CD4-positive, alpha-beta T cell treated with Interleukin-2 at 100 ng/mL for 4 hours (primary cell): ENCODE measurements at regions not wholly inside any gene's neighbourhood (a gene's known extent, or its start where the extent isn't known, plus 50 kb on each side); places are given as distances from the start of the nearest gene placed in this dataset.

Experiments used
- DNase-seq: peaks from one replicate; pipeline ENCODE4 v3.0.0-alpha.2; 2020; ENCODE audit warnings: low spot score

DNA sequence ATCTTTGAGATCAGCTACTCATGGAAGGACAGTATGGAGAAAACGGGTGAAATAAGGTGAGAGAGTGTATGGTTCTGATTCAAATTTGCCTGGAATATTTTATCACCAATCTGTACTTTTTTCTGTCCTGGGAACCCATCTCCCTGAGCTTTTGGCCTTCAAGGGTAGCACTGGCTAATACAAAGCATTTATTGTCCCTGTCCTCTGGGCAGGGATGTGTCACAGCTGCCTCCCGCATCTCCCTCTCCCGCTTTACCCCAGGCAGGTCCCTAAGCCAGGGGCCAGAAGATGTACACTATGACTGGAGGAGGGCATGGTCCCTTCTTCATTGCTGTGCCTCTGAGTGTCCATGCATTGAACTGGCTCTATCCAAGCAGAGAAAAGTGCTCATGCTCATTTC is 201.7 kb upstream of the CHRNA7 start:
- DNase-seq: no peak

DNA sequence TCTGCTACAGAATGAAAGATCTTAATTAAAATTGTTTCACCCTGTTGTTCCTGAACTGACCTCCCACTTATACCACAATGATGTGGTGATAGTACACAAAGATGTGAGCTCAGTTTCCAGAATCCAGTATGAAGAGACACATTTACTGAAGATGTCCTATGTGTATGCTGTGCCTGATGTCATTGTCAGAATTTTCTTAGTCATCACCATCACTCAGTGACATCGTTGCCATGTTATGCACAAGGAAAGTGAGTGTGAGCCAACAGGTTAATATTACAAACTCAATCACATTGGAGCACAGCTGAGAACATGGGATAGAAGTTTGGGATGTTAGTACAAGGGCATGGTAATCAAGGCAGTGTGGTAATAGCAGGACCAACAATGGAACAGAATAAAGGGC is 199.7 kb upstream of the CHRNA7 start:
- no peak for DNase-seq

DNA sequence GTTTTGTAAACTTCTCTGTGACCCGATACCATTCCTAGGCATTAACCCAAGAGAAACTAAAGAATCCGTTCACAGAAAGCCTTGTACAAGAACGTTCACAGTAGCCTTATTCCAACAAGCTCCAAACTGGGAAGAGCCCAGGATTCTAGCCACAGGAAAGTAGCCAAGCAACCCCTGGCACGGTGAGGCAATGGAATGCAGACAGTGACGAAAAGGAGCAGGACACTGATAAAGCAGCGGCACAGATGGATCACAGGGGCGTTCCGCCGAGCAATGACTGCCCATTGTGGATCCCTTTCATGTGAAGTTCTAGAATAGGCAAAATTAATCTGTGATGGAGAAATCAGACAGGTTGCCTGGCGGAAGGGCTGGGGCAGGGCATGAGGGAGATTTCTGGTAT is 198.7 kb upstream of the CHRNA7 start:
- DNase-seq: no peak

DNA sequence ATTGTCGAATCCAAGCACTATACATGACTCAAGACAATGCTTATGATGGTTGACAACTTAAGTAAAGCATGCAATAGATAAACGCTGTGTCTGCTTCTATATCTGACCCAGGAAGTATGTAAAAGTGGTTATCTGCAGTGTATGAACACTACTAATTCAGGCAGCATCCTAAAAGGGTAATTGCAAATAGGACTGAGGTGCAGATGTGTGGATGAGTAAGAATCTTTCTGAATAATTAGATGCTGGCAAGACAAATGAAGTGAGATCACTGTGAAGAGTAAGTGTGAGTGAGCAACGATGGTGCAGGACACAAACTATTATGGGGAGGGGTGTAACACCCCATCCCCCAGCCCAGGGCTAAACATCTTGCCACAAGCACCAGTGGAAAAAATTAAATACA is 195.7 kb upstream of the CHRNA7 start:
- DNase-seq: no peak

DNA sequence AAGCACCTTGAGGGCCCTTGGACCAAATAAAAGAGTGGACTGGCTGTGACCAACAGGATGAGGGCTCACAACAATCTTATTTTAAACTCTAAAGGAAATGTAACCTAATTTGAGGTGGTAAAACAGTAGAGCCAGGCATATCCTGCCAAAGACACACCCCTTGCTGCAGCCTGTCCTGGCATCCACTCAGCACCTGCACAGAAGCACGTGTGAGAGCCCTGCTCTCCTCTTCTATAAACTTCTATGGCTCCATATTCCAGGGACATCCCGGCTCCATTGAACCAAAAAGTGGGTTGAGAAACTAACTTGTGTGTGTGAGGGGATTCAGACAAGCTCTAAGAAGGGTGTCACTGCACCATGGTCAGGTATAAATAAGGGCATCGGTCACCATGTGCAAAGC is 190.9 kb upstream of the CHRNA7 start:
- no peak for DNase-seq

DNA sequence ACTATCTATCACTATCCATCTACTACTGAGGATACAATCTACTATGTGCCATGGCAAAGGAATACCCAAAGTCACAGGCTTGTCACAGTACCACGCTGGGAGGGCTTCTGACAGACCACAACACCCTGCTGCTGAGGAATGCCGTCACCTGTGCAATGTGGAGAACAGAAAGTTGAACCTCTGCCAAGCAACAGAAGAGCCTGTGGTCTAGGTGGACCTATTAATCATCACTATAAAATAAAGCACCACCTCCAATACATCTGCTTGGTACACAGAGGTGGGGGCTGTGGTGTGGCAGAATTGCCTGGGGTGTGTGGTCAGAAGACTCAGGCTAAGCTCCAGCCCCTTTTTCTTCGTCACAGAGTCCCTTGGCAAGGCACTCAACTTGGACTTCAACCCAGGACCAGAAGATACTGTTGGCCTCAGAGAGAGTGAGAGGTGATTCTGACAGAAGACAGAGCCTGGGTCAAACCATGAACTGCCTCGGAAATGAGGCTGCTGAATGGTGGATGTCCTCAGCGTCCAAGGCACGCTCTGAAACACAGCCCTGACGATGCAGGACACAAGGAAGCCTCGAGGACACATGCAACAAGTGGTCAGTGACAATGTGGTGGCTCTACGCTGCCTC is 189.4 kb upstream of the CHRNA7 start:
- no peak for DNase-seq

DNA sequence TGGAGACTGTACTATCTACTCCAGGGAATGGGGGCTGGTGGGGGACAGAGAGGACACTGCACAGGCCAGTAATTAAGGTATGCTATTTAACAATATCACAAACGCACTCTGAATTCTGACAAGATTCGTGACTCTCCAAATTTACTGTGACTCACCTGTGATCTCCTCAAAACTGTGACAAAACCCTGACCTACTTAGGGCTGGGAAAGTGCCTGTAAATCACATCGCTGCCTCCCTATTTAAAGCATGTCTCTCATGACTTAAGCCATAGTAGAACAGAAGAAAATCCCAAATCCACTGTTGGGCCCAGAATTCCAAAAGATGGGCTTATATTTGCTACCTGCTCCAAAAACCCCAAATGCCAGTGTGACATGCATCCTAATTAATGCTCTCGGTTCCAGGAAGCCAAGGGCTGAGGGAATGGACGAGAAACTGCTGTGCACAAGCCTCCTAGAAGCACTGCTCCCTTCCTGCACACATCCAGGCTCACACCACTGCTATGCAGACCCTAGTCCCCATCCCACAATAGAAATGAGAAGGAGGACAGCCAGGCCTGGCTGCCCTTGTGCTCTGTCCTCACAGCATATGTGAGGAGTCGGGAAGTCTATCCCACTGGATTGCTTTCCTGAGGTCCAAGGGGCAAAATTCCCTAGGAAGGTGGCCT is 187.7 kb upstream of the CHRNA7 start:
- DNase-seq: no peak

DNA sequence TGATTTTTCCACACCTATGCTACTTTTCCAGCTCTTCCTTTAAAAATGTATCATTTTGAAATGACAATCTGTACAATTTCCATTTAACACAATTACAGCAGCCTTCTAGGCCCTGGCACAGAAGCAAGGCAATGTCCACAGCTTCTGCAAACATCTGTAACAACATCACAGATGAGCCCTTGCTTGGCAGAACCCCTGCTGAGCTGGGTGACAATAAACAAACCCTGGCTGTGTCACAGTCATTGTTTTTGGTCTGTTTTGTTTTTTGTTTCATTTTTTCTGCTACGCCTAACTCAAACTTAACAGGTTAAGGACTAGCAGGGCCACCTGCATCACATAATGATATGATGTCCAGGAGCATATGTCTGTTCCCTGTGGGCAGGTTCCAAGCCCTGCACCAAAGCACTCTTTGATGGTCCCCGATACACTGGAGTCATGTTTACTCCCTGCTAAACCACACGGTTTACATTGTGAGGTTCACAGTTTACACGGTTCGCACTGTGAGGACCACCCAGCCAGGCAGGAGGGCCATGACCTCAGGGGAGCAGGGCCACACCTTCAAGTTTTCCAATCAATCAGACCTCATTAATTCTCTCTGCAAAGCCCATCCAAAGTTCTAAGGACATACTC is 186.8 kb upstream of the CHRNA7 start:
- DNase-seq: no peak

DNA sequence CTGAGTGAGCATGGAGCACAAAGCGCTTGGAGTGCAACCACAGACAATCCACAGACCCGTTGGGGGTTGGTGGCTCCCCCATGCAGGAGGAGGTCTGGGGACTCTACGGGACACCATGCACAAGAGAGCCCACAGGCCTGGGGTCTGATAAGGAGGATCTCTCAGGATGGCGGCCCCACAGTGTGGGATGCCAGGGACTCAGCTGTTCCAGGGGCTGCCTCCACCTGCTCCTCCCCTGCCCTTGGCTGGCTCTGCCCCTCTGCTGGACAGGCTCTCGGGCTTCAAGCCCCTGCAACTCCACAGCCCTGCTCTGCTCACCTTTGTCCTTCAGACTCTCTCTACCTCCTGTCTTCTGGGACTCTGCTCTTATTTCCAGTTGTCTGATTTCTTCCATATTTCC is 184.5 kb upstream of the CHRNA7 start:
- DNase-seq: no peak

DNA sequence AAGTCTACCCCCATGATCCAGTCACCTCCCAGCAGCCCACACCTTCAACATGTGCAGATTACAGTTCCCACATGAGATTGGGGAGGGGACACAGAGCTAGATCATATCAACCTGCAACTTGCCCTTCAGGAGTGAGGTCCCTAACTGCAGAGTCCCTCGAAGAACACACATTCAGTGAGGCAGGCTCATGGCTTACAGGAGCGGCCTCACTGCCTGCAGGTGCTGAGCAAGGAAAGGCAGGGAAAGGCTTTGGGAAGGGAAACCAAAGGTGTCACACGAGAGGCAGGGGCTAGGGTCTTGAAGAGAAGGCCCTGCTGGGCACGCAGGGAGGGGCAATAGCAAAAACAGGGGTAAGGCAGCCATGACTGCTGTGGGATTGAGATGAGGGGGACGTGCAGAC is 182.4 kb upstream of the CHRNA7 start:
- DNase-seq: no peak

DNA sequence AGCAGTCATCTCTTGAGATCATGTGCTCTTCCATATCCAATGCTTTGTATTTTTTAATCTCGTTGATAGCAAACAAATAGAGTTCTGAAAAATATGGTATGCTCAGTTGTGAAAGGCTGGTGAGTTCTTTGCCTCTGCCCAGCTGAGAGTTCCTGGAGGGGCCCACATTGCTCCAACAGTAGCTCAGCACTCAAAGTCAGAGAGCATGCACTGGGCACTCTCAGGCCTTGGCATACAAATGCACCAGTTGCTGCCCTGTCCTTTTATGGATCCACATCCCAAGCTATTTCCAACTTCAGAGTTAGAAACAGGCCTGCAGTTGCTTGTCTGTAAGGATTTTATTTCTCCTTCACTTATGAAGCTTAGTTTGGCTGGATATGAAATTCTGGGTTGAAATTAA is 181.7 kb upstream of the CHRNA7 start:
- no peak for DNase-seq

DNA sequence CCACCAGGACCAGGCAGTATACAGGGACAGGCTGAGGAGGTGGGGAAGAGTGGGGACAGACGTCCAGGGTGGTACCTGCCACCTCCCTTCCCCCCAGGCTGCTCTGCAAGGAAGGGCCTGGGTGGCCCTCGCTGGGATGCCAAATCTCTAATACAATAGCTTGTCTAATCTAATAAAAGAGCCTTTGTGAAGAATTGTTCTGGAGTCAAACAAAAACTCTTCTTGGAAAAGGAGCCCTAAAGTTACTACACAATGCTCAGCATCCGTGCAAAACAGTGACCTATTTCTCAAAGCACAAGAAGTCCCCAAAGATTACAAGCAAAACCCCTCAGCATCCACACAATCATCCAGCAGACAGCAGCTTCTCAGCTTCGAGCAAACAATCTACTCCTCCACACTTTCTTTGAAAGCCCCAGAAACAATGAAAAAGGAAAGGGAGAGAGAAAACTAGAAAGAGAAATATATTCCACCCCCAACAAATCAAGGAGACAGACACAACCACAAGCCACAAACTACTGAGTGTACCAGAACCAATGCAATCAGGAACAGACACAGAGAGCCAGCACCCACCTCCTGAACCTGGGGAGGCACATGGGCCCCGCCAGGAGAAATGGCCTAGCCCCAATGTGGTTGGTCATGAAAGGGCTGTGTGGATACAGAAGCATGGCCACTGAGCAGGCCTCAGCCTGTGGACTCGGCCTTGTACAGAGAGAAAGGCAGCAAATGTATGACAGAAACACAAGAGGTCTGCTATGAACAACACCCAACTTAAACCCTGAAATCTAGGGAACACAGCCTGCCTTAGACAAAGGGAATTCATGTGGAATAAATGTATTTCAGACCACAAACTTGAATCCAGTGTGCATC is 177.1 kb upstream of the CHRNA7 start:
- no peak for DNase-seq

DNA sequence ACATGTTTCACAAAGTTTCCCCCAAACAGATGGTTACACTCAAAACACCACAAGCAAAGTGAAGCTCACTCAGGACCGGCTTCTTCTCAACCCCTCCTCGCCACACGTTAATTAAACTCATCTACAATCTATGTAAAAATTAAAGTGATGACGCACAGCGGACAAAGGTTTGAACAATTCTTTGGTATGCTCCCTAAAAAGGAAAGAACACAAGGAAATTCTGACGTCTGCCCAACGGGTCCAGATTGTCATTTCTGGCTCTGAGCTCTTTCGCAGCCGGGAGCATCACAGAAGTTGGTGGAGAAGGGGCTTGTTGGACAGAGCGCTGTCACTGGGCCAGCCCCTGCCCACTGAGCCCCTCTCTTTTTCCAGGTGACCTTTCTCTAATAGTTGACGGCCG is 173.7 kb upstream of the CHRNA7 start:
- no peak for DNase-seq

DNA sequence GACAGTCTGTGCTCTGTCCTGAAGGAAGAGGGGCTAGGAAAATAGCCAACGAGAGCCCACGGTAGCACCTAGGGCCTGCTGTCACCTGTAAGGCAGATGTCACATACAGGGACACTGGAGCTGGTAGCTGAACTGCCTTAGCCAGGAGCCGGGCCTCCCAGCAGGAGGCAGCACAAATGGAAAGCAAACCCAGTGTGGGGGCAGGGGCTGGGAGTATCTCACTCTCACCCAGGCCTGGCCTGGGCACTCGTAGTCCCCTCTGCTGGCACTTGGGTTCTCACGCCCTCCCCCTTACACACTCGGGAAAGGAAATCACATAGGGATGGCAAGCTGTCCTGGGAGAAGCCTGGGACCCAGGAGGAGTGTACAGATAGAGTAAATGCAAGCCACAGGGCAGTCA is 173.1 kb upstream of the CHRNA7 start:
- DNase-seq: no peak

DNA sequence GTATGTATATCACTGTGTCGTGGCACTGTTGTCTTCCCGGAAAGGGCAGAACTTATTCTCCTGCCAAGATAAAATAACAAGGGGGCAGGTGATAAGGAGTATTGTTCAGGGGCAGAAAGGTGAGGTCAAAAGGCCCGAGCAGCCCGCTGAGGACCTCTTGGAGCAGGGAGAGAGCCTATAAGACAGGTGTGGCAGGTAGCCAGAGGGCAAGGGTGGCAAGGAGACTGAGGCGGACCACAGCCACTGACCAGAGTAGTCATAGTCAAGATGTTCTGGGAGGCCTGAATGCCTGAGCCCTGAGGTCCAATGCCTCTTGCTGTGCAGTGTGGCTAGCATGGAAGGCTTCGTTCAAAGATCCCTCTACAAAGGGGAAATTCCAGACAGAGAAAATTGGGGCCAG is 172.3 kb upstream of the CHRNA7 start:
- DNase-seq: no peak

DNA sequence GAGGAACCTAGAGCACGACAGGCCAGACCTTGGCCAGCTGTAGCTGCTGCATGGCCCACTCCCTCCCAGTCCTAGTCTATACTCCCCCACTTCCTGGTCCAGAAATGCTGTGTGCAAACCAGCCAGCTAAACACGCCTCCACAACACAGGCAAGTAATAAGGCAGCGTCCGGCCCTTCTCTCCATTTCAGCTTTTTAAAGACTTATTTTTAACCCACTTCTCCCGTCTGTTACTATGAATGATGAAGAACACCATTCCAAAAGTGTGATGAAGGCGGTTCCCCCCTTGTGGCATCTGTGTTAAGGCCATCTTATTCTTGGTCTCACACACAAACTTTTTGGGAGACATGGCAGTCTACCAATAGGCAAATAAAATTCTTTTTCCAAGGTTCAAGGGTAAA is 164.1 kb upstream of the CHRNA7 start:
- no peak for DNase-seq

DNA sequence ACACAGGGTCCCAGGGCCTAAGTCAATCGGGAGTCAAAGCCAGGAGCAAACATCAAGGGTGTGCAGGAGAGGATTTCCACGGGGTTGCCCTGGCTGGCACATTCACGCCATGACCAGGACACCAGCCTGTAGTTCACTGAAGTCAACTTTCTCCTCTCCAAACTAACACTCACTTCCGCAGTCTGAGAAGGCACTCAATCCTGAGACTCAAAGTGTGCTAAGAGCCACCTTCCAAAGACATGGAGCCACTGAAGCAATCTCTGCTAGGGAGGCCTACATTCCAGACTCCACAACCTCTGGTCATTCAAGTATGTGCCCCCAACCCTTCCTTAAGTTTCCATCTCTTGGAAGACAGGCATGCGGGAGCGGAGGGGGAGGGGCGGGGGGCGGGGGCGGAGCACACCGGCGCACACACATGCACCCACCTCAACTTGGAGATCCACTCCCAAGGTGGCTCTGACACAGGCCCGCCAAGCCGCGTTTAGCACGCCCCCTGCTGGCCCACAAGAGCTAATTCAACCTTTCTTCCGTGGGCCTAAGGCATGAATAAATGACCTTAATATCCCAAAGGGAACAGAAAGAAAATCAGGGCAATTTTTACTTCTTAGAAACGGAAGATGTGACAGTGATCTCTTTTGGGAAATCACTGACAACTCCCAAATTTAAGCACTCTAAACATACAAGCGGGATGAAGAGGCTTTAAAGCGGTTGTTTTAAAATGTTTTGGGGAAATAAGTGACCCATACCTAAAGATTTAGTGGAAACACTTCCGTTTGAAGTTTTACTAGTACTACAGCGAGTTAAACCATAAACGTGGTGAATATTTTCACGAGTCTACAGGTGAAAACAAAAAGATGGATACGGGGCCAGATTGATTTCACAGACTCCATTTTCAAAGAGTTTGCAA is 162.5 kb upstream of the CHRNA7 start:
- peak; percentile 55 for DNase-seq

DNA sequence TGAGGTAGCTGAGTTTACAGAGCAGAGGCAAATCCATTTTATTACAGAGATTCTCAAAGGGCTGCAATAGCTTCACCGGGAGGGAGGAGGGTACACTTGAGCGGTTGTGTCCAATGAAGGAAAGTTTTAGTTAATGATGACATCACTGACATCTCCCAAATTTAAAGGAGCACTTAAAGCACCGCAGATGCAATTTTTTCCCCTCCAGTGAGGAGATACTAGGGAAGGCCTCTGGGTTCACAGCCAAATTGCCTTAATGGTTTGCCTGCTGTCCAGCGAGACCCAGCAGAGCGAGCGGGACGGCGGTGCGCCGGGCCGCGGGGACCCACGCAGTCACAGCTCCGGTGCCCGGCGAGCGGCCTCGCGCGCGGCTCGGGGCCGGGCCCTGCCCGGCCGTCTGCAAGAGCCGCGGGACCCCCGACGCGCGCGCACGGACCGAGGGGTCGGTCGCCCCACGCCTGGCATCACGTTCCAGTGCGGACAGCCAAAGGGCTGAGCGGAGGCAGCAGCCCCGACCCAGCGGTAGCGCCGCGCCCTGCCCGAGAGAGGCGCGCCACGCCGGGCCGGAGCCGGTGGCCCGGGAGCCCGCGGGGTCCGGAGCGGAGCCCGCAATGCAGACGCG is 160.5 kb upstream of the CHRNA7 start:
- DNase-seq: no peak

DNA sequence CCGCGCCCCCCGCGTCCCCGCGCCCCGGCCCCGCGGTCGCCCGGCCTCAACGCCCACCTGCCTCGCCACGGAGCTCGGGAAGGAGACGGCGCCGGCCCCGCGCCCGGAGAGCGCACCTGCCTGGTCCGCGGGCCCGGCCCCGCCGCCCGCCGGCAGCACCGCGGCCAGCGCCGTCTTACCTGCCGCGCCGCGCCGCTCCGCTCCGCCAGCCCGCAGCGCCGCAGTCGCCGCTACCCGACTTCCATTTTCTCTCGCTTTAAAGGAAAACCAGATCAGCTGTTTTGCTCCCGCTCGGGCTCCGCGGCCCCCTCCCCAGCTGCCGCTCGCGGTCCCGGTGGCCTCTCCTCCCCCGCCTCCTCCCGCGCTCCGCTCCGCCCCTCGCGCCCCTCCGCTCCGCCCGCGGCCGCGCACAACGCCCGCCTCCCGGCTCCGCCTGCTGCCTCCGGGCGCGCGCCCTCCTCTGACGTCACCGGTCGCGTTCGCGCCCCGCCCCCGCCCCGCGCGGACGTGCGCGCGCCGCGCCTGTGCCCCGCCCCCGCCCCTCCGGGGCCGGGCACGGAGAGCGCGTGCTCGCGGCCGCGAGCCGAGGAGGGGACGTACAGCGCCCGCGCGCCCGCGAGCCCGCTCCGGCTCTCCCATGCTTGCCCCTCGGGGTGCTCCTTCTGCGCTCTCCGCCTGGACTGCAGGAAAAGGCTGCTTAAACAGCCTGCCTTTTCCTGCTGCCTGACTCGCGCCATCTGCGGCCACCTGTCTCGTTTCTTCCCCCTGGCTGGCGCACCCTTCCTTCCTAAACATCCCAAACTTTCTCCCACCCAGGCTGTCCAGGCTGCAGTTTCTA is 159.8 kb upstream of the CHRNA7 start, which contains the start of gene OTUD7A:
Gene OTUD7A, minus strand, starts transcription at position 346 of the 838 bp plus-strand sequence.
- DNase-seq: peak; percentile 81

DNA sequence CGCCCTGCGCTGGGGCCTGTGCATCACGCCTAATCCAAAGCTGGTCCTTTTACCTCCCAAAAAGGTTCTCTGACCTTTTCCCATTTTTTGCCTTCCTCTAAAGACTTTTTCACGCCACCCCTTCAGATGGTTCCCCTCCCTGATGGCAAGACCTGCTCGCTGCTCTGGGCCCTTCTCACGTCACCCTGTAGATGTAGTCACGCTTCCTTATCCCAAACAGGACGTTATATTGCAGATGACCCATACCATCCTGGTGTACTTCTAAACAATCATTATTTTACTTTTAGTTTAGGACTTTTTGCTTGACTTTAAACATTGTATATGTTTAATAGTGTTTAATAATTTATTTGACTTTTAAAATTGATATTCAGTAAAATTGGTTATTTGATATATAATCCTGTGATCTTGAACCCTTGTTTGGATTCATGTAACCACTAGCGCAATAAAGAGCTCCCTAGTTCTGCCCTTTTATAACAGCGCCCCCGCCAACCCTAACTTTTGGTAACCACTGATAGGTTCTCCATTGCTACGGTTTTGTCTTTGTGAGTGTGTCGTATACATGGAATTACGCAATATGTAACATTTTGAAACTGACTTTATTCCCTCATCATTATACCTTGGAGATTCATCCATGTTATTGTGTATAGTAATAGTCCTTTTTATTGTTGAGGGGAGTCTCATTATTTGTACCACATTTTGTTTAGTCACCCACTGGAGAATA is 159.0 kb upstream of the CHRNA7 start:
- no peak for DNase-seq
